ENCODE measurements at regions not wholly inside any gene's neighbourhood (a gene's known extent, or its start where the extent isn't known, plus 50 kb on each side); places are given as distances from the start of the nearest gene placed in this dataset.
"Not testable (repeated sequence)": the region's sequence is repeated elsewhere in the genome, so short reads cannot be mapped to it uniquely, and the experiment has no call there.

- H3K4me3 ChIP-seq: no peak overlapping the region
- DNase-seq (no peak), ATAC-seq (no peak)
- H3K9me3 ChIP-seq: no peaks in the 10 kb centered on the region
- TF ChIP-seq POLR2A (IDR thresholded peaks at IDR 0.05) (no peak), CTCF (IDR thresholded peaks at IDR 0.05 in 4 of 5, conservative IDR thresholded peaks at IDR 0.05 in 1 of 5) (no peak)
- no peaks in the 10 kb centered on the region for H3K36me3 ChIP-seq
- no peaks in the 10 kb centered on the region for H3K27me3 ChIP-seq
- intact Hi-C loops (cut with DNase I; ENCODE audit: low total_unique reads) (no loop called here), in situ Hi-C loops (cut with MboI; ENCODE audit: low sequenced_read_pairs in 4 of 4) (loop anchor here in 1 of 4 donors (10.0 kb wide), 1 partner anchor 56 kb away; no protein-coding TSS in a partner anchor)
- H3K4me1 ChIP-seq: no peaks in the 10 kb centered on the region
- H3K27ac ChIP-seq: no peak overlapping the region
These were observed 1180.8 kb downstream of the JRKL start for GRCh38 chr11:97570636-97571035.

GRCh38 chr11:97573771-97574170 is 1184.0 kb downstream of the JRKL start:
- in situ Hi-C loops (cut with MboI; ENCODE audit: low sequenced_read_pairs in 4 of 4): loop anchor here in 1 of 4 donors (10.0 kb wide), 1 partner anchor 59 kb away; no protein-coding TSS in a partner anchor
- intact Hi-C loops (cut with DNase I; ENCODE audit: low total_unique reads); H3K9me3 ChIP-seq; H3K4me3 ChIP-seq; H3K36me3 ChIP-seq; H3K27me3 ChIP-seq; H3K4me1 ChIP-seq; H3K27ac ChIP-seq; DNase-seq; ATAC-seq: not testable (repeated sequence)

GRCh38 chr11:97574976-97575665 is 1185.3 kb downstream of the JRKL start:
- H3K27ac ChIP-seq: no peak overlapping the region
- TF ChIP-seq CTCF (IDR thresholded peaks at IDR 0.05 in 4 of 5, conservative IDR thresholded peaks at IDR 0.05 in 1 of 5) (no peak), POLR2A (IDR thresholded peaks at IDR 0.05) (no peak)
- intact Hi-C loops (cut with DNase I; ENCODE audit: low total_unique reads) (no loop called here), in situ Hi-C loops (cut with MboI; ENCODE audit: low sequenced_read_pairs in 4 of 4) (loop anchor here in 1 of 4 donors (10.0 kb wide), 1 partner anchor 60 kb away; no protein-coding TSS in a partner anchor)
- H3K4me3 ChIP-seq: no peak overlapping the region
- DNase-seq (no peak), ATAC-seq (no peak)
- H3K36me3 ChIP-seq: no peaks in the 10 kb centered on the region
- no peaks in the 10 kb centered on the region for H3K27me3 ChIP-seq
- no peaks in the 10 kb centered on the region for H3K4me1 ChIP-seq
- H3K9me3 ChIP-seq: no peaks in the 10 kb centered on the region

- in situ Hi-C loops (cut with MboI; ENCODE audit: low sequenced_read_pairs in 4 of 4): no loop called here
- no peak for DNase-seq
- no peaks in the 10 kb centered on the region for H3K9me3 ChIP-seq
- no peaks in the 10 kb centered on the region for H3K4me1 ChIP-seq
- TF ChIP-seq CTCF (IDR thresholded peaks at IDR 0.05 in 4 of 5, conservative IDR thresholded peaks at IDR 0.05 in 1 of 5) (no peak), POLR2A (IDR thresholded peaks at IDR 0.05) (no peak)
- H3K27me3 ChIP-seq: no peaks in the 10 kb centered on the region
- ATAC-seq: no peak
- no peak overlapping the region for H3K27ac ChIP-seq
- H3K4me3 ChIP-seq: no peak overlapping the region
- intact Hi-C loops (cut with DNase I; ENCODE audit: low total_unique reads): no loop called here
- H3K36me3 ChIP-seq: no peaks in the 10 kb centered on the region
These were observed 1217.6 kb downstream of the JRKL start for GRCh38 chr11:97607291-97608000.

GRCh38 chr11:97610000-97610399 is 1220.2 kb downstream of the JRKL start:
- no peak for DNase-seq
- in situ Hi-C loops (cut with MboI; ENCODE audit: low sequenced_read_pairs in 4 of 4): no loop called here
- TF ChIP-seq CTCF (IDR thresholded peaks at IDR 0.05 in 4 of 5, conservative IDR thresholded peaks at IDR 0.05 in 1 of 5): no peak
- no peak for TF ChIP-seq POLR2A (IDR thresholded peaks at IDR 0.05)

More at GRCh38 chr11:97610000-97610399, 1220.2 kb downstream of the JRKL start:
- no peak overlapping the region for H3K4me3 ChIP-seq
- no peaks in the 10 kb centered on the region for H3K9me3 ChIP-seq
- no peaks in the 10 kb centered on the region for H3K4me1 ChIP-seq
- no peaks in the 10 kb centered on the region for H3K36me3 ChIP-seq
- intact Hi-C loops (cut with DNase I; ENCODE audit: low total_unique reads): no loop called here
- H3K27me3 ChIP-seq: no peaks in the 10 kb centered on the region
- no peak for ATAC-seq
- no peak overlapping the region for H3K27ac ChIP-seq

Data from gastrocnemius medialis (tissue), 4 donors.